HL-60 (cell line): ENCODE measurements at regions not wholly inside any gene's neighbourhood (a gene's known extent, or its start where the extent isn't known, plus 50 kb on each side); places are given as distances from the start of the nearest gene placed in this dataset.
"Not testable (repeated sequence)": the region's sequence is repeated elsewhere in the genome, so short reads cannot be mapped to it uniquely, and the experiment has no call there.

Experiments used
- DNase-seq, 2 experiments: peaks; one replicate each; pipeline ENCODE4 v3.0.0-alpha.2; 2010 to 2020; ENCODE audit warnings: low read depth in 1 of 2, low spot score in 1 of 2
- H3K27ac ChIP-seq: fragments of 250-450 bp; sonication (Bioruptor Pico); replicated peaks from 2 replicates; pipeline ENCODE4 v1.5.1; 2020; ENCODE audit warnings: mild to moderate bottlenecking, moderate library complexity
- H3K27me3 ChIP-seq: fragments of 250-450 bp; sonication (Bioruptor Pico); 2 replicates; pipeline ENCODE4 v1.5.1; 2021; ENCODE audit warnings: mild to moderate bottlenecking, moderate library complexity; ENCODE audit not compliant: insufficient read depth, poor library complexity, severe bottlenecking
- H3K4me3 ChIP-seq: replicated peaks from 2 replicates; pipeline ENCODE4 v1.5.1; 2011; ENCODE audit warnings: mild to moderate bottlenecking, control low read depth, low read length; ENCODE audit not compliant: insufficient read depth
- GABPA ChIP-seq: IDR thresholded peaks from 2 replicates; pipeline ENCODE4 v1.6.1; 2012; ENCODE audit warnings: low read depth
- POLR2AphosphoS5 ChIP-seq: IDR thresholded peaks from 2 replicates; pipeline ENCODE4 v1.6.1; 2012; ENCODE audit warnings: low read depth
- SPI1 ChIP-seq: IDR thresholded peaks from 2 replicates; pipeline ENCODE4 v1.6.1; 2012; ENCODE audit warnings: low read depth, mild to moderate bottlenecking, borderline replicate concordance
- TF ChIP-seq, protein P1 (sequence below): IDR thresholded peaks from 2 replicates; pipeline ENCODE4 v1.6.1; 2012; ENCODE audit warnings: low read depth; ENCODE audit not compliant: insufficient replicate concordance
- TF ChIP-seq, protein P2 (sequence below): IDR thresholded peaks from one replicate; pipeline ENCODE4 v1.5.1; 2011; ENCODE audit warnings: low read length, control low read depth, inconsistent platforms; ENCODE audit not compliant: insufficient read depth

DNA sequence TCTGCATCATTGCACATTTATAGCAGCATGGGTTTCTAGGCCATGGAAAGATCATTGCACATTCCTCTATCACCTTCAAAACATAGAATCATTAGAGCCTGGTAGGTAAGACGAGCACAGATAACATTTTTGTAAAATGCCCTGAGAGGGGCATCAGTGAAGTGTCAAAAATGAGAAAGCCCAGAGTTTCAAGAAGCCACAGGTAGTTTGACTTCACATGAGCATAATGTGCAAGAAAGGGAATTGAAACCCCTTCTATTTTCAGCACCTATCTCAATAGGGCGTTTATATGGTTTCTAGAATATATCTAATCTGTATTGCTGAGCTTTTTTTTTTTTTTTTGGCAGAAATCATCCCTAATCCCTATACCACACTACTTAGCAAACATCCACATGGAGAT is 2441.7 kb downstream of the ARAP2 start:
- no peaks in the 10 kb centered on the region for H3K27me3 ChIP-seq
- no peak for DNase-seq
- H3K4me3 ChIP-seq, result no peak overlapping the region
- TF ChIP-seq SPI1, result no peak
- TF ChIP-seq GABPA, result no peak
- TF ChIP-seq POLR2AphosphoS5, result no peak
- TF ChIP-seq, protein P1, sequence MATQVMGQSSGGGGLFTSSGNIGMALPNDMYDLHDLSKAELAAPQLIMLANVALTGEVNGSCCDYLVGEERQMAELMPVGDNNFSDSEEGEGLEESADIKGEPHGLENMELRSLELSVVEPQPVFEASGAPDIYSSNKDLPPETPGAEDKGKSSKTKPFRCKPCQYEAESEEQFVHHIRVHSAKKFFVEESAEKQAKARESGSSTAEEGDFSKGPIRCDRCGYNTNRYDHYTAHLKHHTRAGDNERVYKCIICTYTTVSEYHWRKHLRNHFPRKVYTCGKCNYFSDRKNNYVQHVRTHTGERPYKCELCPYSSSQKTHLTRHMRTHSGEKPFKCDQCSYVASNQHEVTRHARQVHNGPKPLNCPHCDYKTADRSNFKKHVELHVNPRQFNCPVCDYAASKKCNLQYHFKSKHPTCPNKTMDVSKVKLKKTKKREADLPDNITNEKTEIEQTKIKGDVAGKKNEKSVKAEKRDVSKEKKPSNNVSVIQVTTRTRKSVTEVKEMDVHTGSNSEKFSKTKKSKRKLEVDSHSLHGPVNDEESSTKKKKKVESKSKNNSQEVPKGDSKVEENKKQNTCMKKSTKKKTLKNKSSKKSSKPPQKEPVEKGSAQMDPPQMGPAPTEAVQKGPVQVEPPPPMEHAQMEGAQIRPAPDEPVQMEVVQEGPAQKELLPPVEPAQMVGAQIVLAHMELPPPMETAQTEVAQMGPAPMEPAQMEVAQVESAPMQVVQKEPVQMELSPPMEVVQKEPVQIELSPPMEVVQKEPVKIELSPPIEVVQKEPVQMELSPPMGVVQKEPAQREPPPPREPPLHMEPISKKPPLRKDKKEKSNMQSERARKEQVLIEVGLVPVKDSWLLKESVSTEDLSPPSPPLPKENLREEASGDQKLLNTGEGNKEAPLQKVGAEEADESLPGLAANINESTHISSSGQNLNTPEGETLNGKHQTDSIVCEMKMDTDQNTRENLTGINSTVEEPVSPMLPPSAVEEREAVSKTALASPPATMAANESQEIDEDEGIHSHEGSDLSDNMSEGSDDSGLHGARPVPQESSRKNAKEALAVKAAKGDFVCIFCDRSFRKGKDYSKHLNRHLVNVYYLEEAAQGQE, result no peak
- TF ChIP-seq, protein P2, sequence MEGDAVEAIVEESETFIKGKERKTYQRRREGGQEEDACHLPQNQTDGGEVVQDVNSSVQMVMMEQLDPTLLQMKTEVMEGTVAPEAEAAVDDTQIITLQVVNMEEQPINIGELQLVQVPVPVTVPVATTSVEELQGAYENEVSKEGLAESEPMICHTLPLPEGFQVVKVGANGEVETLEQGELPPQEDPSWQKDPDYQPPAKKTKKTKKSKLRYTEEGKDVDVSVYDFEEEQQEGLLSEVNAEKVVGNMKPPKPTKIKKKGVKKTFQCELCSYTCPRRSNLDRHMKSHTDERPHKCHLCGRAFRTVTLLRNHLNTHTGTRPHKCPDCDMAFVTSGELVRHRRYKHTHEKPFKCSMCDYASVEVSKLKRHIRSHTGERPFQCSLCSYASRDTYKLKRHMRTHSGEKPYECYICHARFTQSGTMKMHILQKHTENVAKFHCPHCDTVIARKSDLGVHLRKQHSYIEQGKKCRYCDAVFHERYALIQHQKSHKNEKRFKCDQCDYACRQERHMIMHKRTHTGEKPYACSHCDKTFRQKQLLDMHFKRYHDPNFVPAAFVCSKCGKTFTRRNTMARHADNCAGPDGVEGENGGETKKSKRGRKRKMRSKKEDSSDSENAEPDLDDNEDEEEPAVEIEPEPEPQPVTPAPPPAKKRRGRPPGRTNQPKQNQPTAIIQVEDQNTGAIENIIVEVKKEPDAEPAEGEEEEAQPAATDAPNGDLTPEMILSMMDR, result no peak
- no peak overlapping the region for H3K27ac ChIP-seq

DNA sequence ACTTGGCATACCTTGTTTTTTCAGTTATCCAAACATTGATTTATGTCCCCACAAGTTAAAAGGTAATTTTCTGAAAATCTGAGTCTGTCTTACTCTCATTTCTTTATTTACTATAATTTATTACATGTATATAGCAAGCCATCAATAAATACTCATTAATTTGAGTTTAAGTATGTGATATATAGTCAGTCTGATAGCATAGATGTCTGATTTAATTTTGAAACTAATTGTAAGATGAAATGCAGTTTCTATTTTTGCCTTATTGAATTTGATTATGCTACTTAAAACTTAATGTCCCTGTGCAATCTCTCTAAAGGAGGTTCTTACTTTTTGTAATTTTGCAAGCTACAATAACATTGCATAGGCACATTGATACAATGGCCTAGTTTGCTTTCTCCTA is 2418.6 kb downstream of the ARAP2 start:
- TF ChIP-seq, protein P2, result no peak
- TF ChIP-seq, protein P1, result no peak
- no peak for TF ChIP-seq SPI1
- TF ChIP-seq POLR2AphosphoS5, result no peak
- TF ChIP-seq GABPA, result no peak
- H3K27ac ChIP-seq, result no peak overlapping the region
- no peaks in the 10 kb centered on the region for H3K27me3 ChIP-seq
- DNase-seq, result no peak
- H3K4me3 ChIP-seq, result no peak overlapping the region

DNA sequence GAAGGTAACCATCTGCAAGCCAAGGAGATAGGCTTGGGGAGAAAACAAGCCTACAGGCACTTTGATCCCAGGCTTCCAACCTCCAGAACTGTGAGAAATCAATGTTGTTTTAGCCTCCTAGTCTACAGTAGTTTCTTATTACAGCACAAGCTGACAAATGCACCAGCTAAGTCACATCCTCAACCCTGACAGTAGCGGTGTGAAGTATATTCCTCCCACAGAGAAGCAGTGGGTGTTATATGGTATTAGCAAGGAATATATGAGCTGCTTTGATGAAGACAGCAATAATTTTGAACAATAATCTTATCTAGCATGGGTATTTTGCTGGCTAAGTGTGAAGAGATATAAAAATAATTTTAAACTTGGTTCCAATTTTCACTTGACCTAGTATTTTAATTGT is 2415.0 kb downstream of the ARAP2 start:
- H3K4me3 ChIP-seq, H3K27ac ChIP-seq, H3K27me3 ChIP-seq, DNase-seq: not testable (repeated sequence)

DNA sequence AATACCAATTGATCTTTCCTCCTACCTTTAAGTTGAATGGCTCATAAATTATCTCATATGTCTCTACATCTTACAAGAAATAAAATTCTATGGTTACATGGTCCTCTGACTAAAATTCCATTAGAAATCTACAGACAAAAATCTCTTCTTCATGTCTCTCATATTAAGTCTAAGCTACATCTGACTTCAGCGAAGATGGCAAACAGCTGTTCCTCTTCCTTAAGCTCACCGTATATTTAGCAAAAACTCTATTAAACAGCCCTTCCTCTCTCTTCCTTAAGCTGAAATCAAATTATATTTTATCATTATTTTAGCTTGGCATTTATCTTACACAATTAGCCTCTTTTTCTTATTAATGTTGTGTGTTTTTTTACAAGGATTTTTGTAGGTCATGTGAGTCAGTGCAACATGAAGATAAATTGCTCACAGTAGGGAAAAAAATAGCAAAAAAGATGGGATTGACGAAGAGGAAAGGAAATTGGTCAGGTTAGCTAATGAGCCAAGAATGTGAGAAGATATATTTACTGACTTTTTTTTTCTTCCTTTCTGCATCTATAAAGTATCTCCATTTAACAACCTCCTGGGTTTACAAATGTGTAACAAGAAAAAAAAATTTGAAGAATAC is 2412.8 kb downstream of the ARAP2 start:
- H3K27me3 ChIP-seq, result no peaks in the 10 kb centered on the region
- TF ChIP-seq, protein P1, result no peak
- TF ChIP-seq GABPA (no peak), POLR2AphosphoS5 (no peak)
- no peak overlapping the region for H3K27ac ChIP-seq
- no peak overlapping the region for H3K4me3 ChIP-seq
- no peak for DNase-seq

DNA sequence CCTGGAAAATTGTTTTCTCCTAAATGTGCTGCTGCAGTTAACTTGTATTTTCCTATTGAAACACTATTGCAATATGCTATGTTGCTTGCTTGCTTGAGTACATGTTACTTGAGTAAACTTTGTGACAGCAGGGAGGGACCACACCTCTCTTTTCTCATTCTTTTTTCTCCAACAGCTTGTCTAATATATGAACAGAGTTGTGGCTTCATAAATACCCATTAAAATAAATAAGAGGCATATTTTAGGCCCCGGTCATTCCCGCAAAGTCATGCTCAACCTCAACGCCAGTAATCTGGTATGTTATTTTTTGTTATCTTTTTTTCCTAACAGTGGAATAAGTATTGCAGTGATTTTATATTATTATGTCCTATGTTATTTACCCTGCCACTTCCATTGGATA is 2408.6 kb downstream of the ARAP2 start:
- H3K27ac ChIP-seq, H3K4me3 ChIP-seq, DNase-seq, H3K27me3 ChIP-seq: not testable (repeated sequence)
